GM18519 (cell line): ENCODE measurements at regions not wholly inside any gene's neighbourhood (a gene's known extent, or its start where the extent isn't known, plus 50 kb on each side); places are given as distances from the start of the nearest gene placed in this dataset.

Experiments
- ATAC-seq: cut with Tn5 transposase; IDR thresholded peaks from one replicate; pipeline ENCODE4 v1.9.1; 2021; ENCODE audit warnings: mild to moderate bottlenecking, moderate library complexity; ENCODE audit not compliant: unreplicated experiment, low FRiP score

- no peak for ATAC-seq
Observed at GRCh38 chr12:67370979-67371378, 101.8 kb downstream of the CAND1 start.

- ATAC-seq: no peak
Observed at GRCh38 chr12:67377021-67377420, 107.9 kb downstream of the CAND1 start.

- ATAC-seq: no peak
Observed at GRCh38 chr12:67377541-67377940, 108.4 kb downstream of the CAND1 start.

GRCh38 chr12:67382241-67382871, 113.2 kb downstream of the CAND1 start:
- ATAC-seq: no peak

GRCh38 chr12:67386869-67387565, 117.9 kb downstream of the CAND1 start:
- ATAC-seq: no peak

- ATAC-seq: no peak
Observed at GRCh38 chr12:67388331-67389138, 119.4 kb downstream of the CAND1 start.

- no peak for ATAC-seq
Observed at GRCh38 chr12:67390273-67390672, 121.1 kb downstream of the CAND1 start.

GRCh38 chr12:67391034-67391433, 121.9 kb downstream of the CAND1 start:
- no peak for ATAC-seq

- no peak for ATAC-seq
Observed at GRCh38 chr12:67391656-67392055, 122.5 kb downstream of the CAND1 start.

GRCh38 chr12:67394550-67394949, 125.4 kb downstream of the CAND1 start:
- no peak for ATAC-seq

GRCh38 chr12:67400742-67401141, 131.6 kb downstream of the CAND1 start:
- no peak for ATAC-seq

GRCh38 chr12:67410246-67410645, 141.1 kb downstream of the CAND1 start:
- ATAC-seq: no peak

GRCh38 chr12:67410667-67411067, 141.5 kb downstream of the CAND1 start:
- ATAC-seq: no peak

GRCh38 chr12:67411562-67411961, 142.4 kb downstream of the CAND1 start:
- no peak for ATAC-seq

GRCh38 chr12:67413577-67413976, 144.4 kb downstream of the CAND1 start:
- no peak for ATAC-seq

GRCh38 chr12:67414011-67414715, 145.0 kb downstream of the CAND1 start:
- no peak for ATAC-seq

- no peak for ATAC-seq
Observed at GRCh38 chr12:67415473-67415872, 146.3 kb downstream of the CAND1 start.

- ATAC-seq: no peak
Observed at GRCh38 chr12:67419810-67420209, 150.7 kb downstream of the CAND1 start.

- ATAC-seq: no peak
Observed at GRCh38 chr12:67420506-67420905, 151.3 kb downstream of the CAND1 start.

- ATAC-seq: no peak
Observed at GRCh38 chr12:67422081-67422480, 152.9 kb downstream of the CAND1 start.

GRCh38 chr12:67424784-67425183, 155.6 kb downstream of the CAND1 start:
- no peak for ATAC-seq
